Tibial artery (tissue), 4 donors: ENCODE measurements at regions not wholly inside any gene's neighbourhood (a gene's known extent, or its start where the extent isn't known, plus 50 kb on each side); places are given as distances from the start of the nearest gene placed in this dataset.

Experiments used
- DNase-seq, 2 donors: peaks; one replicate each; pipeline ENCODE4 v3.0.0-alpha.2; 2019
- H3K27ac ChIP-seq, 2 donors: fragments of 200-600 bp; sonication (generic) in 1 of 2; 1 replicate in 1 of 2; 2 replicates in 1 of 2; pipeline ENCODE4 v1.5.1; 2018 to 2019; ENCODE audit warnings: mild to moderate bottlenecking in 1 of 2
- H3K27me3 ChIP-seq, 2 donors: fragments of 200-600 bp; sonication (generic) in 1 of 2; one replicate each; pipeline versions ENCODE4 v1.5.1 to v1.6.0; 2016 to 2019
- H3K36me3 ChIP-seq, 3 donors: fragments of 200-600 bp; sonication (generic) in 2 of 3; one replicate each; pipeline ENCODE4 v1.5.1; 2016 to 2019; ENCODE audit warnings: mild to moderate bottlenecking in 2 of 3
- H3K4me1 ChIP-seq, 4 donors: fragments of 200-600 bp; sonication (generic) in 2 of 4; 1 replicate in 3 of 4; 2 replicates in 1 of 4; pipeline ENCODE4 v1.5.1; 2016 to 2019
- H3K4me3 ChIP-seq, 2 donors: fragments of 200-600 bp; sonication (generic) in 1 of 2; 1 replicate in 1 of 2; 2 replicates in 1 of 2; pipeline ENCODE4 v1.5.1; 2018 to 2019; ENCODE audit warnings: mild to moderate bottlenecking in 2 of 2
- H3K9me3 ChIP-seq, 3 donors: fragments of 200-600 bp; sonication (generic) in 1 of 3; one replicate each; pipeline ENCODE4 v1.5.1; 2016 to 2019
- CTCF ChIP-seq, 2 experiments: fragments of 200-600 bp in 1 of 2; fragments of 450-650 bp in 1 of 2; IDR thresholded peaks; one replicate each; pipeline ENCODE4 v1.5.1; 2017 to 2019; ENCODE audit warnings: antibody characterized with exemption in 2 of 2, mild to moderate bottlenecking in 1 of 2, moderate library complexity in 1 of 2
- intact Hi-C: fragments of 100-400 bp; cut with DNase I; formaldehyde crosslinking; loops from one replicate; pipeline ENCODE4 v1.15.0; 2023; ENCODE audit warnings: low total_unique reads

GRCh38 chrX:137290011-137290410, 256.2 kb upstream of the GPR101 start:
- Histone ChIP-seq H3K36me3 (no peaks in the 10 kb centered on the region), H3K27me3 (no peaks in the 10 kb centered on the region), H3K27ac (no peak overlapping the region), H3K4me1 (no peaks in the 10 kb centered on the region), H3K4me3 (no peak overlapping the region), H3K9me3 (no peaks in the 10 kb centered on the region)
- intact Hi-C loops: no loop called here
- DNase-seq: no peak
- no peak for TF ChIP-seq CTCF (IDR thresholded peaks at IDR 0.05)

- no peak for TF ChIP-seq CTCF (IDR thresholded peaks at IDR 0.05)
- no peaks in the 10 kb centered on the region for H3K27me3 ChIP-seq
These were observed 253.4 kb upstream of the GPR101 start for GRCh38 chrX:137287191-137287590.

GRCh38 chrX:137286423-137286822, 252.6 kb upstream of the GPR101 start:
- Histone ChIP-seq H3K27me3 (no peaks in the 10 kb centered on the region), H3K4me1 (no peaks in the 10 kb centered on the region), H3K27ac (no peak overlapping the region), H3K9me3 (no peaks in the 10 kb centered on the region), H3K36me3 (no peaks in the 10 kb centered on the region), H3K4me3 (no peak overlapping the region)
- intact Hi-C loops: no loop called here
- no peak for TF ChIP-seq CTCF (IDR thresholded peaks at IDR 0.05)
- DNase-seq: no peak

More at GRCh38 chrX:137287191-137287590, 253.4 kb upstream of the GPR101 start:
- H3K27ac ChIP-seq: no peak overlapping the region
- no peak overlapping the region for H3K4me3 ChIP-seq
- H3K9me3 ChIP-seq: no peaks in the 10 kb centered on the region
- no peak for DNase-seq
- intact Hi-C loops: no loop called here
- no peaks in the 10 kb centered on the region for H3K36me3 ChIP-seq
- no peaks in the 10 kb centered on the region for H3K4me1 ChIP-seq

- Histone ChIP-seq H3K4me3 (no peak overlapping the region), H3K4me1 (no peaks in the 10 kb centered on the region), H3K36me3 (no peaks in the 10 kb centered on the region), H3K9me3 (no peaks in the 10 kb centered on the region), H3K27ac (no peak overlapping the region), H3K27me3 (no peaks in the 10 kb centered on the region)
- no peak for TF ChIP-seq CTCF (IDR thresholded peaks at IDR 0.05)
- intact Hi-C loops: no loop called here
- no peak for DNase-seq
These were observed 245.0 kb upstream of the GPR101 start for GRCh38 chrX:137278825-137279224.

GRCh38 chrX:137263374-137263773, 229.6 kb upstream of the GPR101 start:
- Histone ChIP-seq H3K36me3 (no peaks in the 10 kb centered on the region), H3K9me3 (no peaks in the 10 kb centered on the region), H3K4me3 (no peak overlapping the region), H3K27ac (no peak overlapping the region), H3K4me1 (no peaks in the 10 kb centered on the region), H3K27me3 (no peaks in the 10 kb centered on the region)
- DNase-seq: no peak
- no peak for TF ChIP-seq CTCF (IDR thresholded peaks at IDR 0.05)
- intact Hi-C loops: no loop called here

GRCh38 chrX:137245183-137245582, 211.4 kb upstream of the GPR101 start:
- no peaks in the 10 kb centered on the region for H3K4me1 ChIP-seq
- H3K27me3 ChIP-seq: no peaks in the 10 kb centered on the region
- H3K4me3 ChIP-seq: no peak overlapping the region
- intact Hi-C loops: no loop called here
- TF ChIP-seq CTCF (IDR thresholded peaks at IDR 0.05): no peak
- no peak for DNase-seq
- no peaks in the 10 kb centered on the region for H3K36me3 ChIP-seq
- H3K9me3 ChIP-seq: no peaks in the 10 kb centered on the region
- H3K27ac ChIP-seq: no peak overlapping the region
